ENCODE measurements at regions not wholly inside any gene's neighbourhood (a gene's known extent, or its start where the extent isn't known, plus 50 kb on each side); places are given as distances from the start of the nearest gene placed in this dataset.

- H2AFZ ChIP-seq (ENCODE audit: low read depth, low read length, poor library complexity, severe bottlenecking), result no peak overlapping the region
- no peaks in the 10 kb centered on the region for H3K9me2 ChIP-seq (ENCODE audit: insufficient read depth)
- BruUV-seq (replicated peaks), result no TSS peak
- TF ChIP-seq MAX (IDR thresholded peaks at IDR 0.05) (no peak), FOSL1 (IDR thresholded peaks at IDR 0.05; ENCODE audit: low read depth) (no peak), CEBPB (IDR thresholded peaks at IDR 0.05; ENCODE audit: low read depth) (no peak), JUND (IDR thresholded peaks at IDR 0.05) (no peak), YY1 (IDR thresholded peaks at IDR 0.05; ENCODE audit: extremely low read depth, insufficient replicate concordance, low read depth, low read length) (no peak)
- POLR2A ChIA-PET, result no interaction called here
- no peak for DNase-seq (ENCODE audit: low read depth, low spot score)
- H3K36me3 ChIP-seq (ENCODE audit: control insufficient read depth in 1 of 2, insufficient read depth in 2 of 2, low read length in 2 of 2), result no peaks in the 10 kb centered on the region
- H3K27ac ChIP-seq (ENCODE audit: low read depth, low read length), result no peak overlapping the region
- H3K27me3 ChIP-seq (ENCODE audit: insufficient read depth, low read length), result no peaks in the 10 kb centered on the region
- no peaks in the 10 kb centered on the region for H3K4me1 ChIP-seq (ENCODE audit: control insufficient read depth in 1 of 2, insufficient read depth in 2 of 2, low read length in 2 of 2)
- RAD21 ChIA-PET (ENCODE audit: low non-redundant PET in 1 of 2, low total read pairs in 2 of 2, uncharacterized antibody in 2 of 2, unreplicated experiment in 2 of 2), result no interaction called here
- no peak overlapping the region for H3K4me3 ChIP-seq (replicated peaks in 1 of 2; ENCODE audit: low read depth in 1 of 2, low read length in 2 of 2)
- CTCF ChIA-PET, result no interaction called here
- ATAC-seq, result no peak
- H3K79me2 ChIP-seq (ENCODE audit: insufficient read depth, low read length), result no peaks in the 10 kb centered on the region
- H3K9me3 ChIP-seq (ENCODE audit: control insufficient read depth in 1 of 2, insufficient read depth in 1 of 2, low read depth in 1 of 2, low read length in 2 of 2), result no peaks in the 10 kb centered on the region
- intact Hi-C loops (cut with micrococcal nuclease), result no loop called here
- H3K9ac ChIP-seq (ENCODE audit: low read length), result no peak overlapping the region
- no peak overlapping the region for H3K4me2 ChIP-seq (ENCODE audit: low read length)
- H4K20me1 ChIP-seq (ENCODE audit: insufficient read depth), result no peaks in the 10 kb centered on the region
Measured at GRCh38 chr14:40074169-40074568, 641.9 kb upstream of the FBXO33 start.

- Histone ChIP-seq H3K9me2 (ENCODE audit: insufficient read depth) (no peaks in the 10 kb centered on the region), H3K36me3 (ENCODE audit: control insufficient read depth in 1 of 2, insufficient read depth in 2 of 2, low read length in 2 of 2) (no peaks in the 10 kb centered on the region), H3K9ac (ENCODE audit: low read length) (no peak overlapping the region), H2AFZ (ENCODE audit: low read depth, low read length, poor library complexity, severe bottlenecking) (no peak overlapping the region), H3K4me3 (replicated peaks in 1 of 2; ENCODE audit: low read depth in 1 of 2, low read length in 2 of 2) (no peak overlapping the region), H3K27ac (ENCODE audit: low read depth, low read length) (no peak overlapping the region), H3K79me2 (ENCODE audit: insufficient read depth, low read length) (no peaks in the 10 kb centered on the region), H3K9me3 (ENCODE audit: control insufficient read depth in 1 of 2, insufficient read depth in 1 of 2, low read depth in 1 of 2, low read length in 2 of 2) (no peaks in the 10 kb centered on the region), H4K20me1 (ENCODE audit: insufficient read depth) (no peaks in the 10 kb centered on the region), H3K4me1 (ENCODE audit: control insufficient read depth in 1 of 2, insufficient read depth in 2 of 2, low read length in 2 of 2) (no peaks in the 10 kb centered on the region), H3K4me2 (ENCODE audit: low read length) (no peak overlapping the region), H3K27me3 (ENCODE audit: insufficient read depth, low read length) (no peaks in the 10 kb centered on the region)
- ATAC-seq, result no peak
- ChIA-PET RAD21 (ENCODE audit: low non-redundant PET in 1 of 2, low total read pairs in 2 of 2, uncharacterized antibody in 2 of 2, unreplicated experiment in 2 of 2) (no interaction called here), POLR2A (no interaction called here), CTCF (no interaction called here)
- no TSS peak for BruUV-seq (replicated peaks)
- no peak for DNase-seq (ENCODE audit: low read depth, low spot score)
- intact Hi-C loops (cut with micrococcal nuclease), result no loop called here
- no peak for TF ChIP-seq EZH2 (IDR thresholded peaks at IDR 0.05)
- no peak for TF ChIP-seq CEBPB (IDR thresholded peaks at IDR 0.05; ENCODE audit: low read depth)
- TF ChIP-seq EGR1 (IDR thresholded peaks at IDR 0.05; ENCODE audit: low read depth), result no peak
- TF ChIP-seq TCF7L2 (IDR thresholded peaks at IDR 0.05; ENCODE audit: borderline replicate concordance, extremely low read depth, insufficient read depth, insufficient read length), result no peak
- TF ChIP-seq SIN3A (IDR thresholded peaks at IDR 0.05; ENCODE audit: low read depth), result no peak
- TF ChIP-seq POLR2AphosphoS5 (IDR thresholded peaks at IDR 0.05; ENCODE audit: low read depth, low read length), result no peak
- no peak for TF ChIP-seq ATF3 (IDR thresholded peaks at IDR 0.05)
- no peak for TF ChIP-seq YY1 (IDR thresholded peaks at IDR 0.05; ENCODE audit: extremely low read depth, insufficient replicate concordance, low read depth, low read length)
- no peak for TF ChIP-seq REST (IDR thresholded peaks at IDR 0.05; ENCODE audit: low read depth)
- TF ChIP-seq MAX (IDR thresholded peaks at IDR 0.05), result no peak
- TF ChIP-seq ZNF274 (IDR thresholded peaks at IDR 0.05; ENCODE audit: low read depth, low read length), result no peak
- TF ChIP-seq ZBTB33 (IDR thresholded peaks at IDR 0.05; ENCODE audit: extremely low read depth, insufficient replicate concordance, low read length), result no peak
- TF ChIP-seq ZFX (IDR thresholded peaks at IDR 0.05), result no peak
- TF ChIP-seq EZH2phosphoT487 (IDR thresholded peaks at IDR 0.05; ENCODE audit: borderline replicate concordance), result no peak
Measured at GRCh38 chr14:40072175-40072574, 639.9 kb upstream of the FBXO33 start.
